Sigmoid colon (tissue), 6 donors: ENCODE measurements at regions not wholly inside any gene's neighbourhood (a gene's known extent, or its start where the extent isn't known, plus 50 kb on each side); places are given as distances from the start of the nearest gene placed in this dataset.

Experiments
- DNase-seq: peaks from one replicate; pipeline ENCODE4 v3.0.0-alpha.2; 2019
- H3K27ac ChIP-seq, 4 donors: fragments of 200-600 bp; sonication (generic); one replicate each; pipeline ENCODE4 v1.5.1; 2016 to 2019; ENCODE audit warnings: mild to moderate bottlenecking in 1 of 4
- H3K27me3 ChIP-seq, 3 donors: fragments of 200-600 bp; sonication (generic); one replicate each; pipeline ENCODE4 v1.5.1; 2019; ENCODE audit warnings: mild to moderate bottlenecking in 1 of 3
- H3K36me3 ChIP-seq, 4 donors: fragments of 200-600 bp; sonication (generic); one replicate each; pipeline ENCODE4 v1.5.1; 2016 to 2019
- H3K4me1 ChIP-seq, 4 donors: fragments of 200-600 bp; sonication (generic); one replicate each; pipeline ENCODE4 v1.5.1; 2017 to 2019
- H3K4me3 ChIP-seq, 4 donors: fragments of 200-600 bp; sonication (generic); one replicate each; pipeline ENCODE4 v1.5.1; 2017 to 2019; ENCODE audit warnings: mild to moderate bottlenecking in 2 of 4, moderate library complexity in 1 of 4
- H3K9me3 ChIP-seq, 4 donors: fragments of 200-600 bp in 3 of 4; sonication (generic) in 3 of 4; one replicate each; pipeline versions ENCODE4 v1.5.1 to v1.6.1; 2013 to 2019
- EP300 ChIP-seq, 4 donors: sonication (generic); formaldehyde crosslinking; IDR thresholded peaks; one replicate each; pipeline ENCODE4 v1.6.1; 2017; ENCODE audit warnings: antibody characterized with exemption in 4 of 4
- POLR2A ChIP-seq, 2 donors: fragments of 450-650 bp; IDR thresholded peaks; one replicate each; pipeline ENCODE4 v1.6.1; 2016; ENCODE audit warnings: antibody characterized with exemption in 2 of 2, mild to moderate bottlenecking in 2 of 2, moderate library complexity in 2 of 2
- POLR2AphosphoS5 ChIP-seq, 4 donors: sonication (generic); formaldehyde crosslinking; IDR thresholded peaks; one replicate each; pipeline ENCODE4 v1.6.1; 2017; ENCODE audit warnings: antibody characterized with exemption in 4 of 4
- WGBS, 2 donors: extraction: QIAGEN DNeasy Blood & Tissue Kit; methylation state at CpG; one replicate each; pipeline ENCODE4 v1.1.7; 2013; 5-methylcytosine and 5-hydroxymethylcytosine counted together
- intact Hi-C: fragments of 100-400 bp; cut with DNase I; formaldehyde crosslinking; loops from one replicate; pipeline ENCODE4 v1.15.1; 2023
- TF ChIP-seq, protein P1 (sequence below), 4 experiments: fragments of 450-650 bp in 3 of 4; fragments of 200-600 bp in 1 of 4; IDR thresholded peaks; one replicate each; pipeline ENCODE4 v1.5.1; 2016 to 2019; ENCODE audit warnings: antibody characterized with exemption in 4 of 4, mild to moderate bottlenecking in 3 of 4, moderate library complexity in 2 of 4
- donor health status: healthy with polysubstance abuse.
- donor health status: healthy.

DNA sequence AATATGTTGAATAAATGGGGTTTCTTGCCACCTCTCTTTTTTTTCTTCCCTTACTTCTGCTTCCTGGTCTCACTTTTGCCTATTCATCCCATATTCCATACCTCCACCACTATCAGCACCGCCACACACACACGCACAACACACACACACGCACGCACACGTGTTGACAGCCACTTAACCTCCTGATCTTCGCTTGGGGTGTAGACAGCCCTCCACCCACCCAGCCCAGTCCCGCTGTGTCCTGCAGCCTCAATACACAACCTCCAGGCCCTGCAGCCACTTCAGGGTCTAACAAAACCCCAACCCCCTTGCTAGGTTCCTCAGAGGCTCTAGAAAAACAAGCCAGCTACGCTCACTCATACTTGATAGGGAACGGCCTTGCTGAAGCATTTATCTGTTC is 72.3 kb downstream of the LINC00237 start:
- 79 to 86% methylated on average over 9 of the region's 9 CpGs for WGBS, 2 donors
- TF ChIP-seq, protein P1, sequence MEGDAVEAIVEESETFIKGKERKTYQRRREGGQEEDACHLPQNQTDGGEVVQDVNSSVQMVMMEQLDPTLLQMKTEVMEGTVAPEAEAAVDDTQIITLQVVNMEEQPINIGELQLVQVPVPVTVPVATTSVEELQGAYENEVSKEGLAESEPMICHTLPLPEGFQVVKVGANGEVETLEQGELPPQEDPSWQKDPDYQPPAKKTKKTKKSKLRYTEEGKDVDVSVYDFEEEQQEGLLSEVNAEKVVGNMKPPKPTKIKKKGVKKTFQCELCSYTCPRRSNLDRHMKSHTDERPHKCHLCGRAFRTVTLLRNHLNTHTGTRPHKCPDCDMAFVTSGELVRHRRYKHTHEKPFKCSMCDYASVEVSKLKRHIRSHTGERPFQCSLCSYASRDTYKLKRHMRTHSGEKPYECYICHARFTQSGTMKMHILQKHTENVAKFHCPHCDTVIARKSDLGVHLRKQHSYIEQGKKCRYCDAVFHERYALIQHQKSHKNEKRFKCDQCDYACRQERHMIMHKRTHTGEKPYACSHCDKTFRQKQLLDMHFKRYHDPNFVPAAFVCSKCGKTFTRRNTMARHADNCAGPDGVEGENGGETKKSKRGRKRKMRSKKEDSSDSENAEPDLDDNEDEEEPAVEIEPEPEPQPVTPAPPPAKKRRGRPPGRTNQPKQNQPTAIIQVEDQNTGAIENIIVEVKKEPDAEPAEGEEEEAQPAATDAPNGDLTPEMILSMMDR (IDR thresholded peaks at IDR 0.05) = no peak
- TF ChIP-seq POLR2A (IDR thresholded peaks at IDR 0.05) = no peak
- TF ChIP-seq POLR2AphosphoS5 (IDR thresholded peaks at IDR 0.05) = no peak
- no peak for TF ChIP-seq EP300 (IDR thresholded peaks at IDR 0.05)
- no peaks in the 10 kb centered on the region for H3K27me3 ChIP-seq

DNA sequence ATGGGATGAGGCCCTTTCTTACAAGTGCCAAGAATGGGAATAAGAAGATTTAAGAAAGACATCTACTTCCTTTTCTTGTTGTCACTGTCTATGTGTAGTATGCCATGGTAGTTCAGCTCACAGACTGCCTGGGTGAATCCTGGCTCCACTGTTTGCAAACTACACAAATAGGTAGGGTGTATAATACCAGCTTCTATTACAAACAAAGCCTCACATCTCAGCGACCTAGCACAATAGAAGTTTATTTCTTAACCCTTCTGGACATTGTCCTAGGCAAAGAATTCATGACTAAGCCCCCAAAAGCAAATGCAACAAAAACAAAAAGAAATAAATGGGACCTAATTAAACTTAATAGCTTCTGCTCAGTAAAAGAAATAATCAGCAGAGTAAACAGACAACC is 74.5 kb downstream of the LINC00237 start:
- Histone ChIP-seq H3K36me3 (no peaks in the 10 kb centered on the region), H3K27ac (no peak overlapping the region), H3K4me1 (no peaks in the 10 kb centered on the region), H3K4me3 (no peak overlapping the region), H3K27me3 (no peaks in the 10 kb centered on the region), H3K9me3 (no peaks in the 10 kb centered on the region)
- intact Hi-C loops = no loop called here
- DNase-seq = no peak
- WGBS, 2 donors = 5 to 29% methylated on average over 1 of the region's 1 CpG
- no peak for TF ChIP-seq EP300 (IDR thresholded peaks at IDR 0.05)
- no peak for TF ChIP-seq POLR2A (IDR thresholded peaks at IDR 0.05)
- no peak for TF ChIP-seq POLR2AphosphoS5 (IDR thresholded peaks at IDR 0.05)
- TF ChIP-seq, protein P1 (IDR thresholded peaks at IDR 0.05) = no peak

More for the DNA sequence above, 72.3 kb downstream of the LINC00237 start:
- Histone ChIP-seq H3K4me3 (no peak overlapping the region), H3K27ac (no peak overlapping the region), H3K4me1 (no peaks in the 10 kb centered on the region), H3K36me3 (no peaks in the 10 kb centered on the region), H3K9me3 (no peaks in the 10 kb centered on the region)
- DNase-seq = no peak
- intact Hi-C loops = no loop called here

DNA sequence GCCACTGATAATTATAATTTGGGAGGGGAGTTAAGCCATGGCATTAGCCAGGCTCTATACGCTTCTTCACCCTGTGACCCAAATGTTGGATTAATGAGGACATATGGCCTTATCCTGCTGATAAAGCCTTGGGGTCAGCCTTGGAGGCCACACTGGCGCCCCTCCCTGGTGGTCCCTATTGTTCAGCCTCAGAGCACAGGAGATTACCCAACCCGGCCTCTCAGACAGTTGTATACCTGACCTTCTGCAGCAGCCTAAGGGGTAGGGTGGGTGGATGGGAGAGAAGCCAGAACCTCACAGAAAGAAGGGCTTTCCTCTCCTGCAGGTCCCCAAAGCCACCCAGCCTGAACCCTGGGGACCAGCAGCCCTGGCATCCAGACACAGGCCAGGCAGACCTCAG is 76.8 kb downstream of the LINC00237 start:
- TF ChIP-seq EP300 (IDR thresholded peaks at IDR 0.05) (no peak), POLR2AphosphoS5 (IDR thresholded peaks at IDR 0.05) (no peak), POLR2A (IDR thresholded peaks at IDR 0.05) (no peak)
- TF ChIP-seq, protein P1 (IDR thresholded peaks at IDR 0.05) = no peak
- Histone ChIP-seq H3K27ac (no peak overlapping the region), H3K9me3 (no peaks in the 10 kb centered on the region), H3K4me1 (no peaks in the 10 kb centered on the region), H3K36me3 (no peaks in the 10 kb centered on the region), H3K4me3 (no peak overlapping the region), H3K27me3 (no peaks in the 10 kb centered on the region)
- no peak for DNase-seq
- intact Hi-C loops = no loop called here
- 62 to 84% methylated on average over 3 of the region's 3 CpGs for WGBS, 2 donors

DNA sequence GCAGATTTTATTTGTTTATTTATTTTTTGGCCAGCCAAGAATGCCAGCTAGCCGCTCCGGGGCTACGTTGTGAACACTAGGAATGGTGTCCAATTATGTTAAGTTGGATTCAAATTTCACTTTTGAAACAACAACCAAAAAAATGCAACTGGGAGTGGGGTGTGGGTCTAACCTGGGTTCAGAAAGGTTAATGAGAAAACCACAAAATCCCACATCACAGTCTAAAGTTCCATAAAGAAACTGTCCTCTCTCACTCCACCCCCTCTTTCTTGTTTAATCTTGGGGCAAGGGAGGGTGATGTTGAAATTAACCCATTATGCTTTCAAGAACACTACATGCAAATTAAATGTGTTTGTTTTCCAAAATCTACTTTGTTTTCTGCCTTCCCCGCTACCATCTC is 77.2 kb downstream of the LINC00237 start:
- no peak overlapping the region for H3K27ac ChIP-seq
- DNase-seq = no peak
- no peaks in the 10 kb centered on the region for H3K4me1 ChIP-seq
- H3K36me3 ChIP-seq = no peaks in the 10 kb centered on the region
- TF ChIP-seq, protein P1 (IDR thresholded peaks at IDR 0.05) = no peak
- TF ChIP-seq POLR2A (IDR thresholded peaks at IDR 0.05) (no peak), EP300 (IDR thresholded peaks at IDR 0.05) (no peak), POLR2AphosphoS5 (IDR thresholded peaks at IDR 0.05) (no peak)
- intact Hi-C loops = no loop called here
- WGBS, 2 donors = 57 to 78% methylated on average over 4 of the region's 4 CpGs
- H3K4me3 ChIP-seq = no peak overlapping the region
- no peaks in the 10 kb centered on the region for H3K9me3 ChIP-seq
- H3K27me3 ChIP-seq = no peaks in the 10 kb centered on the region

DNA sequence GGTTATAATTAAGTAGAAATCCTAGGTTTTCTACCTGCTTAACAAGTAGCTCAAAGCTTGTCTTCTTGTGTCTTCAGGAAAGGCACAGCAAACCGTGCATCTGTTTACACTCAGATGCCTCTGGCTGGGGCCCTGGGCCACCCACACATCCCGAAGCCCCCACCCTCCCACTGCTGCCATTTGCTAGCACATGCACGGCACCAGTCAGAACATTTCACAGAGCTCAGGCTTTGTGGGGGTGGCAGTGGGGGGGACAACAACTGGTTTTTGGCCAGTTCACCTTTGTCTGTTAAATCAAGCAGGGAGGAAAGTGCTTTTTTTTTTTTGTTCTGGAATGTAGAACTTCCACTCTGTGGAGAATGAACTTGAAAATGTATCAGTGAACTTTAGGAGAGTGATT is 77.7 kb downstream of the LINC00237 start:
- DNase-seq = no peak
- no peaks in the 10 kb centered on the region for H3K27me3 ChIP-seq
- TF ChIP-seq EP300 (IDR thresholded peaks at IDR 0.05) (no peak), POLR2A (IDR thresholded peaks at IDR 0.05) (no peak), POLR2AphosphoS5 (IDR thresholded peaks at IDR 0.05) (no peak)
- TF ChIP-seq, protein P1 (IDR thresholded peaks at IDR 0.05) = no peak
- H3K4me3 ChIP-seq = no peak overlapping the region
- H3K9me3 ChIP-seq = no peaks in the 10 kb centered on the region
- WGBS, 2 donors = 28 to 31% methylated on average over 3 of the region's 3 CpGs
- no peak overlapping the region for H3K27ac ChIP-seq
- intact Hi-C loops = no loop called here
- H3K4me1 ChIP-seq = no peaks in the 10 kb centered on the region
- no peaks in the 10 kb centered on the region for H3K36me3 ChIP-seq
